H9 (cell line): ENCODE measurements at regions not wholly inside any gene's neighbourhood (a gene's known extent, or its start where the extent isn't known, plus 50 kb on each side); places are given as distances from the start of the nearest gene placed in this dataset.

Experiments used
- DNase-seq: peaks from one replicate; pipeline ENCODE4 v3.0.0-alpha.2; 2017
- H2AFZ ChIP-seq: one replicate; pipeline ENCODE4 v1.6.1; 2013; ENCODE audit warnings: mild to moderate bottlenecking, low read length, control low read depth, moderate library complexity
- H2AK5ac ChIP-seq: 2 replicates; pipeline ENCODE4 v1.6.1; 2013; ENCODE audit warnings: low read length, control low read depth, mixed read lengths; ENCODE audit not compliant: insufficient read length
- H2BK120ac ChIP-seq: one replicate; pipeline ENCODE4 v1.6.1; 2013; ENCODE audit warnings: low read depth, mild to moderate bottlenecking, low read length, control low read depth, inconsistent platforms; ENCODE audit not compliant: poor library complexity, severe bottlenecking
- H2BK12ac ChIP-seq: 2 replicates; pipeline ENCODE4 v1.6.1; 2013; ENCODE audit warnings: low read length, control low read depth, mixed read lengths, low read depth; ENCODE audit not compliant: insufficient read length
- H2BK15ac ChIP-seq: 2 replicates; pipeline ENCODE4 v1.6.1; 2013; ENCODE audit warnings: low read depth, low read length, control low read depth
- H2BK20ac ChIP-seq: one replicate; pipeline ENCODE4 v1.6.1; 2013; ENCODE audit warnings: low read depth, mild to moderate bottlenecking, low read length, control low read depth, inconsistent platforms; ENCODE audit not compliant: poor library complexity, severe bottlenecking
- H2BK5ac ChIP-seq: 2 replicates; pipeline ENCODE4 v1.6.1; 2013; ENCODE audit warnings: low read length, control low read depth, mixed read lengths; ENCODE audit not compliant: insufficient read length
- H3K14ac ChIP-seq: 2 replicates; pipeline ENCODE4 v1.6.1; 2013; ENCODE audit warnings: low read length, control low read depth; ENCODE audit not compliant: insufficient read depth
- H3K18ac ChIP-seq: 2 replicates; pipeline ENCODE4 v1.6.1; 2013; ENCODE audit warnings: low read depth, mild to moderate bottlenecking, mixed read lengths, low read length, control low read depth; ENCODE audit not compliant: insufficient read length
- H3K23ac ChIP-seq: 2 replicates; pipeline ENCODE4 v1.6.1; 2013; ENCODE audit warnings: low read length, control low read depth, mixed read lengths, low read depth; ENCODE audit not compliant: insufficient read length
- H3K23me2 ChIP-seq: 2 replicates; pipeline ENCODE4 v1.6.1; 2013; ENCODE audit warnings: low read depth, mild to moderate bottlenecking, mixed read lengths, low read length, control low read depth; ENCODE audit not compliant: insufficient read length, poor library complexity, severe bottlenecking
- H3K27ac ChIP-seq: 2 replicates; pipeline ENCODE4 v1.5.1; 2013; ENCODE audit warnings: low read length, control low read depth, mixed read lengths, low read depth; ENCODE audit not compliant: insufficient read length
- H3K27me3 ChIP-seq: 2 replicates; pipeline ENCODE4 v1.6.1; 2013; ENCODE audit warnings: low read length, control low read depth, inconsistent platforms; ENCODE audit not compliant: insufficient read depth
- H3K4ac ChIP-seq: 2 replicates; pipeline ENCODE4 v1.6.1; 2013; ENCODE audit warnings: low read depth, mild to moderate bottlenecking, control low read depth, inconsistent platforms, low read length, moderate library complexity
- H3K4me1 ChIP-seq: 2 replicates; pipeline ENCODE4 v1.6.1; 2013; ENCODE audit warnings: low read length, control low read depth, inconsistent platforms; ENCODE audit not compliant: insufficient read depth
- H3K4me2 ChIP-seq: 2 replicates; pipeline ENCODE4 v1.6.1; 2013; ENCODE audit warnings: low read length, control low read depth, mixed read lengths; ENCODE audit not compliant: insufficient read length, insufficient read depth
- H3K56ac ChIP-seq: 2 replicates; pipeline ENCODE4 v1.6.1; 2013; ENCODE audit warnings: low read depth, mild to moderate bottlenecking, mixed read lengths, low read length, control low read depth; ENCODE audit not compliant: insufficient read length
- H3K79me1 ChIP-seq: 2 replicates; pipeline ENCODE4 v1.6.1; 2013; ENCODE audit warnings: low read depth, mild to moderate bottlenecking, moderate library complexity, low read length, control low read depth, inconsistent platforms; ENCODE audit not compliant: insufficient read depth, poor library complexity, severe bottlenecking
- H3K79me2 ChIP-seq: 2 replicates; pipeline ENCODE4 v1.6.1; 2013; ENCODE audit warnings: low read length, control low read depth, inconsistent platforms; ENCODE audit not compliant: insufficient read depth
- H3K9ac ChIP-seq: 2 replicates; pipeline ENCODE4 v1.6.1; 2013; ENCODE audit warnings: low read length, control low read depth, mixed read lengths; ENCODE audit not compliant: insufficient read length; ENCODE audit errors: extremely low read depth
- H3K9me3 ChIP-seq: one replicate; pipeline ENCODE4 v1.6.1; 2013; ENCODE audit warnings: low read depth, low read length, inconsistent platforms; ENCODE audit not compliant: control insufficient read depth
- H3T11ph ChIP-seq: one replicate; pipeline ENCODE4 v1.6.1; 2013; ENCODE audit warnings: mild to moderate bottlenecking, low read length, control low read depth, inconsistent platforms
- H4K20me1 ChIP-seq: one replicate; pipeline ENCODE4 v1.6.1; 2013; ENCODE audit not compliant: control insufficient read depth, insufficient read length, insufficient read depth
- H4K5ac ChIP-seq: 2 replicates; pipeline ENCODE4 v1.6.1; 2013; ENCODE audit warnings: low read depth, mild to moderate bottlenecking, mixed read lengths, low read length, control low read depth; ENCODE audit not compliant: insufficient read length
- H4K8ac ChIP-seq: replicated peaks from 2 replicates; pipeline ENCODE4 v1.6.1; 2013; ENCODE audit warnings: low read length, control low read depth, mixed read lengths, low read depth; ENCODE audit not compliant: insufficient read length
- H4K91ac ChIP-seq: 2 replicates; pipeline ENCODE4 v1.6.1; 2013; ENCODE audit warnings: low read depth, mild to moderate bottlenecking, moderate library complexity, mixed read lengths, low read length, control low read depth; ENCODE audit not compliant: insufficient read length
- H3K27ac Mint-ChIP-seq, 3 experiments: 2 replicates in 2 of 3; 3 replicates in 1 of 3; pipeline ENCODE4 v1.8.0; 2020 to 2021; ENCODE audit warnings: mixed read lengths in 3 of 3, mild to moderate bottlenecking in 1 of 3, moderate library complexity in 1 of 3
- H3K27me3 Mint-ChIP-seq: 2 replicates; pipeline ENCODE4 v1.8.0; 2021; ENCODE audit warnings: low read depth, mild to moderate bottlenecking, moderate library complexity, mixed read lengths
- H3K36me3 Mint-ChIP-seq, 3 experiments: 2 replicates in 2 of 3; 3 replicates in 1 of 3; pipeline ENCODE4 v1.8.0; 2020 to 2021; ENCODE audit warnings: low read depth in 3 of 3, mixed read lengths in 3 of 3; ENCODE audit not compliant: insufficient read depth in 1 of 3
- H3K4me1 Mint-ChIP-seq, 2 experiments: 2 replicates each; pipeline ENCODE4 v1.8.0; 2020; ENCODE audit warnings: mixed read lengths in 2 of 2
- H3K4me3 Mint-ChIP-seq, 2 experiments: 2 replicates in 1 of 2; 3 replicates in 1 of 2; pipeline ENCODE4 v1.8.0; 2020 to 2021; ENCODE audit warnings: mild to moderate bottlenecking in 2 of 2, mixed read lengths in 2 of 2, moderate library complexity in 1 of 2
- H3K9me3 Mint-ChIP-seq, 2 experiments: 2 replicates in 1 of 2; 3 replicates in 1 of 2; pipeline ENCODE4 v1.8.0; 2020; ENCODE audit warnings: mild to moderate bottlenecking in 2 of 2, mixed read lengths in 2 of 2, moderate library complexity in 1 of 2
- CTCF ChIP-seq: fragments of 200-600 bp; sonication (generic); conservative IDR thresholded peaks from 3 replicates; pipeline ENCODE4 v1.8.0; 2021; ENCODE audit warnings: antibody characterized with exemption, mild to moderate bottlenecking

- no peak overlapping the region for H2BK20ac ChIP-seq
- no peak overlapping the region for H3K4ac ChIP-seq
- H4K8ac ChIP-seq: no peak overlapping the region
- H3K23me2 ChIP-seq: peaks cover 2% of the 10 kb centered on the region
- H3K4me1 ChIP-seq: no peaks in the 10 kb centered on the region
- no peak overlapping the region for H2BK5ac ChIP-seq
- no peaks in the 10 kb centered on the region for H3K9me3 ChIP-seq
- H4K5ac ChIP-seq: no peak overlapping the region
- H2BK15ac ChIP-seq: no peak overlapping the region
- no peak for TF ChIP-seq CTCF
- H3K23ac ChIP-seq: no peak overlapping the region
- H3K14ac ChIP-seq: no peak overlapping the region
- no peaks in the 10 kb centered on the region for H4K20me1 ChIP-seq
- no peak overlapping the region for H4K91ac ChIP-seq
- no peak overlapping the region for H3K9ac ChIP-seq
- no peak overlapping the region for H3K27ac ChIP-seq
- H2AK5ac ChIP-seq: no peak overlapping the region
- H3K79me1 ChIP-seq: no peaks in the 10 kb centered on the region
- H2BK120ac ChIP-seq: no peak overlapping the region
- H3T11ph ChIP-seq: no peak overlapping the region
- no peak overlapping the region for H3K4me3 Mint-ChIP-seq
- no peaks in the 10 kb centered on the region for H3K36me3 Mint-ChIP-seq
- no peak overlapping the region for H3K18ac ChIP-seq
- no peak overlapping the region for H2AFZ ChIP-seq
- H3K79me2 ChIP-seq: no peaks in the 10 kb centered on the region
- no peak overlapping the region for H3K4me2 ChIP-seq
- no peak overlapping the region for H2BK12ac ChIP-seq
- H3K56ac ChIP-seq: no peak overlapping the region
- no peaks in the 10 kb centered on the region for H3K9me3 Mint-ChIP-seq
- H3K4me1 Mint-ChIP-seq: peaks cover 0 to 3% of the 10 kb centered on the region in 2 experiments; a peak in 2 of 4 replicates
- no peak for DNase-seq
- H3K27me3 ChIP-seq: no peaks in the 10 kb centered on the region
- H3K27me3 Mint-ChIP-seq: no peaks in the 10 kb centered on the region
- H3K27ac Mint-ChIP-seq: no peak overlapping the region
These were observed 356.1 kb downstream of the LRATD1 start for GRCh38 chr2:14988600-14988999.
